ENCODE measurements at regions not wholly inside any gene's neighbourhood (a gene's known extent, or its start where the extent isn't known, plus 50 kb on each side); places are given as distances from the start of the nearest gene placed in this dataset.

DNA sequence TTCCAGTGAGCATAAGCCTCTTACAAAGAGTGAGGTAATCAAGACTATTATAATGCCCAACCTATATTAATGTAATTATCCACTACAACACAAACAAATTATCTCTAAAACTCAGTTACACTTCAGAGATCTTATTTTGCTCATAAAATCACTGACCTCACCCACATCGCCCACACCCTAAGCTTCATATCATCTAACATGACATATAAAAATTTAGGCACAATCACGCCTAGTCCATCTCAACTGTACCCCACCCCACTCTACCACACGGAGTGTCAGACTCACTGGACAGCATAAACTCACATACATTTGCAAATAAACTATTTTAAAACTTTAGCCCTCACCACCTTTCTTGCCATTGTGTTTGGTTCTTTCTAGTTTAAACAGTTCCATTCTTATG, 252.4 kb downstream of the PCDH7 start:
- H3K4me3 ChIP-seq (replicated peaks in 1 of 2; ENCODE audit: low read depth in 1 of 2, low read length in 2 of 2): no peak overlapping the region
- H3K36me3 ChIP-seq (ENCODE audit: control insufficient read depth in 1 of 2, insufficient read depth in 2 of 2, low read length in 2 of 2): 0 out of 4 replicates have a peak, but pooled peaks cover 0 to 3% of the 10 kb centered on the region in 2 experiments
- H3K4me1 ChIP-seq (ENCODE audit: control insufficient read depth in 1 of 2, insufficient read depth in 2 of 2, low read length in 2 of 2): peaks cover 64 to 79% of the 10 kb centered on the region in 2 experiments; a peak in 3 of 4 replicates
- peak overlapping the region; percentile 60; the same call in 1 of the 2 replicates for H3K27ac ChIP-seq (ENCODE audit: low read depth, low read length)
- intact Hi-C loops (cut with micrococcal nuclease): no loop called here
- ChIA-PET CTCF (no interaction called here), POLR2A (no interaction called here), RAD21 (ENCODE audit: low non-redundant PET in 1 of 2, low total read pairs in 2 of 2, uncharacterized antibody in 2 of 2, unreplicated experiment in 2 of 2) (no interaction called here)
- no peak overlapping the region for H2AFZ ChIP-seq (ENCODE audit: low read depth, low read length, poor library complexity, severe bottlenecking)
- H3K9me2 ChIP-seq (ENCODE audit: insufficient read depth): no peaks in the 10 kb centered on the region
- no peaks in the 10 kb centered on the region for H4K20me1 ChIP-seq (ENCODE audit: insufficient read depth)
- no TSS peak for BruUV-seq (replicated peaks)
- H3K79me2 ChIP-seq (ENCODE audit: insufficient read depth, low read length): peaks cover 25% of the 10 kb centered on the region; the same call in 1 of the 2 replicates
- DNase-seq (ENCODE audit: low read depth, low spot score) (no peak), ATAC-seq (no peak)
- no peaks in the 10 kb centered on the region for H3K9me3 ChIP-seq (ENCODE audit: control insufficient read depth in 1 of 2, insufficient read depth in 1 of 2, low read depth in 1 of 2, low read length in 2 of 2)
- TF ChIP-seq FOSL1 (IDR thresholded peaks at IDR 0.05; ENCODE audit: low read depth): no peak
- no peak for TF ChIP-seq SRF (IDR thresholded peaks at IDR 0.05; ENCODE audit: low read depth)
- no peak for TF ChIP-seq POLR2AphosphoS5 (IDR thresholded peaks at IDR 0.05; ENCODE audit: low read depth, low read length)
- TF ChIP-seq JUND (IDR thresholded peaks at IDR 0.05): no peak
- TF ChIP-seq ELF1 (IDR thresholded peaks at IDR 0.05; ENCODE audit: borderline replicate concordance, low read depth): no peak
- TF ChIP-seq ZFX (IDR thresholded peaks at IDR 0.05): no peak
- TF ChIP-seq MAX (IDR thresholded peaks at IDR 0.05): no peak
- no peak for TF ChIP-seq ATF3 (IDR thresholded peaks at IDR 0.05)
- TF ChIP-seq EZH2 (IDR thresholded peaks at IDR 0.05): no peak
- no peak overlapping the region for H3K4me2 ChIP-seq (ENCODE audit: low read length)
- no peaks in the 10 kb centered on the region for H3K27me3 ChIP-seq (ENCODE audit: insufficient read depth, low read length)
- H3K9ac ChIP-seq (ENCODE audit: low read length): no peak overlapping the region

GRCh38 chr4:30973993-30974392, 253.8 kb downstream of the PCDH7 start:
- Histone ChIP-seq H4K20me1 (ENCODE audit: insufficient read depth) (no peaks in the 10 kb centered on the region), H3K27me3 (ENCODE audit: insufficient read depth, low read length) (no peaks in the 10 kb centered on the region), H3K4me1 (ENCODE audit: control insufficient read depth in 1 of 2, insufficient read depth in 2 of 2, low read length in 2 of 2) (peaks cover 61 to 72% of the 10 kb centered on the region in 2 experiments; a peak in 3 of 4 replicates), H3K9me3 (ENCODE audit: control insufficient read depth in 1 of 2, insufficient read depth in 1 of 2, low read depth in 1 of 2, low read length in 2 of 2) (no peaks in the 10 kb centered on the region), H3K4me3 (replicated peaks in 1 of 2; ENCODE audit: low read depth in 1 of 2, low read length in 2 of 2) (no peak overlapping the region), H3K36me3 (ENCODE audit: control insufficient read depth in 1 of 2, insufficient read depth in 2 of 2, low read length in 2 of 2) (0 out of 4 replicates have a peak, but pooled peaks cover 0 to 8% of the 10 kb centered on the region in 2 experiments), H3K9me2 (ENCODE audit: insufficient read depth) (no peaks in the 10 kb centered on the region), H3K9ac (ENCODE audit: low read length) (peak overlapping the region; percentile 0; the same call in 1 of the 2 replicates), H3K4me2 (ENCODE audit: low read length) (no peak overlapping the region), H2AFZ (ENCODE audit: low read depth, low read length, poor library complexity, severe bottlenecking) (no peak overlapping the region), H3K27ac (ENCODE audit: low read depth, low read length) (peak overlapping the region; percentile 60; the same call in 1 of the 2 replicates), H3K79me2 (ENCODE audit: insufficient read depth, low read length) (peaks cover 37% of the 10 kb centered on the region)
- intact Hi-C loops (cut with micrococcal nuclease): no loop called here
- CTCF ChIA-PET: no interaction called here
- BruUV-seq (replicated peaks): no TSS peak
- POLR2A ChIA-PET: no interaction called here
- ATAC-seq (no peak), DNase-seq (ENCODE audit: low read depth, low spot score) (no peak)
- RAD21 ChIA-PET (ENCODE audit: low non-redundant PET in 1 of 2, low total read pairs in 2 of 2, uncharacterized antibody in 2 of 2, unreplicated experiment in 2 of 2): no interaction called here
- TF ChIP-seq EGR1 (IDR thresholded peaks at IDR 0.05; ENCODE audit: low read depth) (no peak), CBX3 (IDR thresholded peaks at IDR 0.05; ENCODE audit: low read depth) (no peak), POLR2AphosphoS5 (IDR thresholded peaks at IDR 0.05; ENCODE audit: low read depth, low read length) (no peak), ATF3 (IDR thresholded peaks at IDR 0.05) (no peak), TCF7L2 (IDR thresholded peaks at IDR 0.05; ENCODE audit: borderline replicate concordance, extremely low read depth, insufficient read depth, insufficient read length) (no peak), MAX (IDR thresholded peaks at IDR 0.05) (no peak), EZH2phosphoT487 (IDR thresholded peaks at IDR 0.05; ENCODE audit: borderline replicate concordance) (no peak), POLR2A (IDR thresholded peaks at IDR 0.05; ENCODE audit: borderline replicate concordance, extremely low read depth, insufficient read depth, insufficient read length) (no peak), YY1 (IDR thresholded peaks at IDR 0.05; ENCODE audit: extremely low read depth, insufficient replicate concordance, low read depth, low read length) (no peak), ZFX (IDR thresholded peaks at IDR 0.05) (no peak), SIN3A (IDR thresholded peaks at IDR 0.05; ENCODE audit: low read depth) (no peak), SP1 (IDR thresholded peaks at IDR 0.05; ENCODE audit: low read depth) (no peak), FOSL1 (IDR thresholded peaks at IDR 0.05; ENCODE audit: low read depth) (no peak), RAD21 (IDR thresholded peaks at IDR 0.05; ENCODE audit: low read depth) (no peak)
- TF ChIP-seq, protein P1, sequence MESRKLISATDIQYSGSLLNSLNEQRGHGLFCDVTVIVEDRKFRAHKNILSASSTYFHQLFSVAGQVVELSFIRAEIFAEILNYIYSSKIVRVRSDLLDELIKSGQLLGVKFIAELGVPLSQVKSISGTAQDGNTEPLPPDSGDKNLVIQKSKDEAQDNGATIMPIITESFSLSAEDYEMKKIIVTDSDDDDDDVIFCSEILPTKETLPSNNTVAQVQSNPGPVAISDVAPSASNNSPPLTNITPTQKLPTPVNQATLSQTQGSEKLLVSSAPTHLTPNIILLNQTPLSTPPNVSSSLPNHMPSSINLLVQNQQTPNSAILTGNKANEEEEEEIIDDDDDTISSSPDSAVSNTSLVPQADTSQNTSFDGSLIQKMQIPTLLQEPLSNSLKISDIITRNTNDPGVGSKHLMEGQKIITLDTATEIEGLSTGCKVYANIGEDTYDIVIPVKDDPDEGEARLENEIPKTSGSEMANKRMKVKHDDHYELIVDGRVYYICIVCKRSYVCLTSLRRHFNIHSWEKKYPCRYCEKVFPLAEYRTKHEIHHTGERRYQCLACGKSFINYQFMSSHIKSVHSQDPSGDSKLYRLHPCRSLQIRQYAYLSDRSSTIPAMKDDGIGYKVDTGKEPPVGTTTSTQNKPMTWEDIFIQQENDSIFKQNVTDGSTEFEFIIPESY (IDR thresholded peaks at IDR 0.05; ENCODE audit: extremely low read depth, insufficient replicate concordance, low read length): no peak

All from HCT116 (cell line).